Hepatocyte (in vitro differentiated cells): ENCODE measurements at regions not wholly inside any gene's neighbourhood (a gene's known extent, or its start where the extent isn't known, plus 50 kb on each side); places are given as distances from the start of the nearest gene placed in this dataset.

Experiments
- DNase-seq: peaks from one replicate; pipeline ENCODE4 v3.0.0-alpha.2; 2016; ENCODE audit warnings: low spot score
- H2AFZ ChIP-seq: fragments of 200-600 bp; sonication (generic); 2 replicates; pipeline ENCODE4 v1.6.0; 2016; ENCODE audit warnings: antibody characterized with exemption, mild to moderate bottlenecking
- H3K27ac ChIP-seq: fragments of 200-600 bp; sonication (generic); 2 replicates; pipeline ENCODE4 v1.5.1; 2016; ENCODE audit warnings: mild to moderate bottlenecking
- H3K27me3 ChIP-seq: fragments of 200-600 bp; sonication (generic); 2 replicates; pipeline ENCODE4 v1.6.1; 2016
- H3K36me3 ChIP-seq: fragments of 200-600 bp; sonication (generic); replicated peaks from 2 replicates; pipeline ENCODE4 v1.5.1; 2016; ENCODE audit warnings: low read depth; ENCODE audit not compliant: insufficient read depth
- H3K4me1 ChIP-seq: fragments of 200-600 bp; sonication (generic); 2 replicates; pipeline ENCODE4 v1.5.1; 2016; ENCODE audit warnings: mild to moderate bottlenecking, moderate library complexity; ENCODE audit not compliant: insufficient read depth
- H3K4me2 ChIP-seq: fragments of 200-600 bp; sonication (generic); 2 replicates; pipeline ENCODE4 v1.6.0; 2016
- H3K4me3 ChIP-seq: fragments of 200-600 bp; sonication (generic); 2 replicates; pipeline ENCODE4 v1.5.1; 2016; ENCODE audit warnings: mild to moderate bottlenecking
- H3K79me2 ChIP-seq: fragments of 200-600 bp; sonication (generic); 2 replicates; pipeline ENCODE4 v1.6.0; 2017; ENCODE audit warnings: mild to moderate bottlenecking
- H3K9me2 ChIP-seq: fragments of 200-600 bp; sonication (generic); replicated peaks from 2 replicates; pipeline ENCODE4 v1.6.0; 2017; ENCODE audit warnings: mild to moderate bottlenecking; ENCODE audit not compliant: insufficient read depth
- H3K9me3 ChIP-seq: fragments of 200-600 bp; sonication (generic); 2 replicates; pipeline ENCODE4 v1.5.1; 2016; ENCODE audit warnings: low read depth, mild to moderate bottlenecking
- H4K20me1 ChIP-seq: fragments of 200-600 bp; sonication (generic); 2 replicates; pipeline ENCODE4 v1.6.0; 2016; ENCODE audit warnings: mild to moderate bottlenecking; ENCODE audit not compliant: insufficient read depth, poor library complexity, severe bottlenecking
- CTCF ChIP-seq: fragments of 200-600 bp; sonication (generic); IDR thresholded peaks from 2 replicates; pipeline ENCODE4 v1.5.1; 2016; ENCODE audit warnings: antibody characterized with exemption, mild to moderate bottlenecking; ENCODE audit not compliant: poor library complexity
- EZH2 ChIP-seq: fragments of 200-600 bp; sonication (generic); IDR thresholded peaks from 2 replicates; pipeline ENCODE4 v1.6.1; 2016; ENCODE audit warnings: antibody characterized with exemption, mild to moderate bottlenecking, borderline replicate concordance
- EZH2phosphoT487 ChIP-seq: fragments of 200-600 bp; sonication (generic); IDR thresholded peaks from one replicate; pipeline ENCODE4 v1.6.1; 2018; ENCODE audit warnings: antibody characterized with exemption, mild to moderate bottlenecking, low read depth, moderate library complexity; ENCODE audit not compliant: unreplicated experiment, severe bottlenecking
- WGBS: methylation state at CpG from one replicate; pipeline ENCODE4 v1.1.6; 2016; ENCODE audit warnings: low lambda C conversion rate; ENCODE audit errors: missing lambda C conversion rate; 5-methylcytosine and 5-hydroxymethylcytosine counted together

- H3K4me2 ChIP-seq = no peak overlapping the region
- H3K4me1 ChIP-seq = no peaks in the 10 kb centered on the region
- no peak overlapping the region for H3K4me3 ChIP-seq
- whole genome bisulfite sequencing = 74% methylated on average over 3 of the region's 3 CpGs
- H3K79me2 ChIP-seq = no peaks in the 10 kb centered on the region
- H2AFZ ChIP-seq = no peak overlapping the region
- no peak for DNase-seq
- H3K27ac ChIP-seq = no peak overlapping the region
- no peaks in the 10 kb centered on the region for H3K9me3 ChIP-seq
- H4K20me1 ChIP-seq = no peaks in the 10 kb centered on the region
- no peak for TF ChIP-seq EZH2phosphoT487
- H3K27me3 ChIP-seq = no peaks in the 10 kb centered on the region
- H3K9me2 ChIP-seq = no peaks in the 10 kb centered on the region
- no peaks in the 10 kb centered on the region for H3K36me3 ChIP-seq
Observed at GRCh38 chr6:74152096-74152675, 456.2 kb downstream of the CD109 start.

- no peaks in the 10 kb centered on the region for H3K9me3 ChIP-seq
- no peak overlapping the region for H3K27ac ChIP-seq
- no peaks in the 10 kb centered on the region for H3K4me1 ChIP-seq
- H3K36me3 ChIP-seq = no peaks in the 10 kb centered on the region
- no peaks in the 10 kb centered on the region for H3K79me2 ChIP-seq
- H4K20me1 ChIP-seq = no peaks in the 10 kb centered on the region
- no peak overlapping the region for H3K4me3 ChIP-seq
- DNase-seq = no peak
- no peaks in the 10 kb centered on the region for H3K9me2 ChIP-seq
- TF ChIP-seq EZH2phosphoT487 = no peak
- TF ChIP-seq EZH2 = no peak
- no peak for TF ChIP-seq CTCF
- no peak overlapping the region for H2AFZ ChIP-seq
- H3K4me2 ChIP-seq = no peak overlapping the region
- no peaks in the 10 kb centered on the region for H3K27me3 ChIP-seq
Observed at GRCh38 chr6:74145931-74146330, 449.9 kb downstream of the CD109 start.

- peak overlapping the region; percentile 34 for H3K27ac ChIP-seq
- no peaks in the 10 kb centered on the region for H3K27me3 ChIP-seq
- no peak for TF ChIP-seq EZH2phosphoT487
- no peak for TF ChIP-seq EZH2
- no peak for TF ChIP-seq CTCF
- no peaks in the 10 kb centered on the region for H3K4me1 ChIP-seq
- no peaks in the 10 kb centered on the region for H3K79me2 ChIP-seq
- H3K9me3 ChIP-seq = no peaks in the 10 kb centered on the region
- no peaks in the 10 kb centered on the region for H3K9me2 ChIP-seq
- H3K36me3 ChIP-seq = no peaks in the 10 kb centered on the region
- H3K4me3 ChIP-seq = no peak overlapping the region
- DNase-seq = peak; percentile 16
- WGBS = 25% methylated on average over 2 of the region's 2 CpGs
- H3K4me2 ChIP-seq = peak overlapping the region; percentile 24
- no peaks in the 10 kb centered on the region for H4K20me1 ChIP-seq
- no peak overlapping the region for H2AFZ ChIP-seq
Observed at GRCh38 chr6:74137911-74138310, 441.9 kb downstream of the CD109 start.

- no peaks in the 10 kb centered on the region for H3K27me3 ChIP-seq
Observed at GRCh38 chr6:74134327-74134726, 438.3 kb downstream of the CD109 start.

More at GRCh38 chr6:74134327-74134726, 438.3 kb downstream of the CD109 start:
- H4K20me1 ChIP-seq = no peaks in the 10 kb centered on the region
- H3K79me2 ChIP-seq = no peaks in the 10 kb centered on the region
- TF ChIP-seq EZH2 (no peak), EZH2phosphoT487 (no peak), CTCF (no peak)
- no peaks in the 10 kb centered on the region for H3K4me1 ChIP-seq
- H3K36me3 ChIP-seq = no peaks in the 10 kb centered on the region
- DNase-seq = no peak
- H3K9me3 ChIP-seq = no peaks in the 10 kb centered on the region
- H2AFZ ChIP-seq = no peak overlapping the region
- no peaks in the 10 kb centered on the region for H3K9me2 ChIP-seq
- H3K4me3 ChIP-seq = no peak overlapping the region
- no peak overlapping the region for H3K4me2 ChIP-seq
- no peak overlapping the region for H3K27ac ChIP-seq
